ENCODE measurements at regions not wholly inside any gene's neighbourhood (a gene's known extent, or its start where the extent isn't known, plus 50 kb on each side); places are given as distances from the start of the nearest gene placed in this dataset.
A peak's percentile ranks its signal among the peaks of the same experiment; 100 is the strongest.
"Not testable (repeated sequence)": the region's sequence is repeated elsewhere in the genome, so short reads cannot be mapped to it uniquely, and the experiment has no call there.

DNA sequence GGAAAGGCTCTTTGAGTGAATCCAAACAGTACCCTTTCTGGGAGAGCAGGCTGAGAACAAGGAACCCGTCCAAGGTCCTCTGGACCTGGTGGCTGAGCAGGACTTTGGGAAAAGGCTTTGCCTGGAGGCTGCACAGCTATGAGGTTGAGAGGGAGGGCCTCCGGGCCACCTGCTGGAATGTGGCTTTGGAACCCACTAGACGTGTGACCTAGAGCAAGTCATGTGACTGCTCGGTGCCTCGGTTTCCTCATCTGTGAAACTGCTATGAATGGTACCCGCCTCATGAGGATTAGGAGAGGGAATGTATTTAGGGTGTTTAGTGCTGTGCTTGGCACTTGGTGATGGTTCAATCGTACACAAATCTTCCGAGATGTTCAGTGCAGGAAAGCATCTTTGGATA lies 50.4 kb downstream of the HAPSTR1 start:
- DNase-seq (ENCODE audit: low read depth) = no peak

DNA sequence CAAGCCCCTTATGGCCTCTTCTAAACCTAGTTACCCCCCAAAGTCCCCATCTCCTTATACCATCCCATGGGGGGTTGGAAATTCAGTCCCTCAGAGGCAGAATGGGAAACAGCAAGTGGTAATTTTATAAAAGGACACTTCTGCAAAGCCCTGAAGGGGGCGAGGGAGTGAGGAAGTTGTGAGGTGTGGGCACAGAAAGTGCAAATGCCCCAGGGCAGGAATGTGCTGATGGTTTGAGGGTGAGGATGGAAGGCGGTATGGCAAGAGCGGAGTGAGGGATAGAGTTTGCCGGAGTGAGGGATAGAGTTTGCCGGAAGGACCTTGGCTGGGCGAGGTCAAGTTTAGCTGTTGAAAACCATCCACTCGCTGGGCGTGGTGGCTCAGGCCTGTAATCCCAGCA lies 52.7 kb downstream of the HAPSTR1 start:
- DNase-seq (ENCODE audit: low read depth) = no peak

DNA sequence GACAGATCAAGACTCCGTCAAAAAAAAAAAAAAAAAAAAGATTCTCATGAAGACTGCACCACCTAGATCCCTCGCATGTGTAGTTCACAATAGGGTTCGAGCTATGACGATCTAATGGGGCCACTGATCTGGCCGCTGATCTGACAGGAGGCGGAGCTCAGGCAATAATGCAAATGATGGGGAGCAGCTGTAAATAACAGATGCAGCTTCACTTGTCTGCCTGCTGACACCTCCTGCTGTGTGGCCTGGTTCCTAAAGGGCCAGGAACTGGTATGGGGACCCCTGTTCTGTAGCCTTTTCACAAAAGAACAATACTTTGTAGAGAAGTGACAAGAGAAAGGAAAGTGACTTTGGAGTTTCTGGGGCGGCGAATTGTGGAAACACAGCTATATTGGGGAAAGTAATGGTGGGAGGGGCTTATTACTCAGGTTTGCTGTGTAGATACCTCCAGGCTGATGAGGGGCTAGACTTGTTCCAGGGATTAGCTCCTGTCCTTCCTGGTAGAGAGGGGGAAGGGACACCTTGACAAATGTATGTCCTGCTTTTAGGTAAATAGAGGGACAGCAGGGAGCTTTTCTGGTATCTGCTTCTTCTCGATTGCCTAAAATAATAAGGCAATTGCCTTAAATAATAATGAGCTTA lies 57.1 kb downstream of the HAPSTR1 start:
- no peak for DNase-seq (ENCODE audit: low read depth)

DNA sequence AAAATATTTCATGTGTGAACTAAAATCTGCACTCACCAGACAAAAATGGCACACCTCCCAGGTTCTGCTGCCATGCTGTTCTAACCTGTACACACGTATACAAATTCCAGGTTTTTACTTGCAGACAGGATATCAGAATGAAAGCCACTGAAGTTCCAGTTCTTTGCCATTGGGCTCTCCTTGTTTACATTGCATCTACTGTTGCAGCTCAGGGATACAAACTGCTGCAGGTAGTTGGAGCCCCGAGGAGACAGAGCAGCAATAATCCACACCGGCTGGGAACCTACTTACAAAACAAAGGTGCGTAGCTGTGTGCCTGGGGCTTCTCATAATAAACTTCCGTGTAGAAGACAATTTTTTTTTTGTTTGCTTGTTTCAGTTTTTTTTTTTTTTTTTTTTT lies 59.6 kb downstream of the HAPSTR1 start:
- no peak for DNase-seq (ENCODE audit: low read depth)

DNA sequence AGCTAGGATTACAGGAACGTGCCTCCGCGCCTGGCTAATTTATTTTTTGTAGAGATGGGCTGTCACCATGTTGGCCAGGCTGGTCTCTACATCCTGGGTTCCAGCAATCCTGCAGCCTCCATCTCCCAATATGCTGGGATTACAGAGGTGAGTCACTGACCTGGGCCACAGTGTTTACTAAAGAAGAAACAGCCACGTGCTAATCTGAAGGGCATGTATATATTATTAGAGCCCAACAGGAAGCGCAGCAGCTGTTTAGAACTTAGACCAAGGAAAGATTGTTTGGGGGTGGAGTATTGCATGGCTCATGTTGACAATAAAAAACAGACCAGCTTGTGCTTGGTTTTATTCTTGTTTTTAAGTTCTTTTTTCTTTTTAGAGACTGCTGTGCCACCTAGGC lies 60.2 kb downstream of the HAPSTR1 start:
- no peak for DNase-seq (ENCODE audit: low read depth)

DNA sequence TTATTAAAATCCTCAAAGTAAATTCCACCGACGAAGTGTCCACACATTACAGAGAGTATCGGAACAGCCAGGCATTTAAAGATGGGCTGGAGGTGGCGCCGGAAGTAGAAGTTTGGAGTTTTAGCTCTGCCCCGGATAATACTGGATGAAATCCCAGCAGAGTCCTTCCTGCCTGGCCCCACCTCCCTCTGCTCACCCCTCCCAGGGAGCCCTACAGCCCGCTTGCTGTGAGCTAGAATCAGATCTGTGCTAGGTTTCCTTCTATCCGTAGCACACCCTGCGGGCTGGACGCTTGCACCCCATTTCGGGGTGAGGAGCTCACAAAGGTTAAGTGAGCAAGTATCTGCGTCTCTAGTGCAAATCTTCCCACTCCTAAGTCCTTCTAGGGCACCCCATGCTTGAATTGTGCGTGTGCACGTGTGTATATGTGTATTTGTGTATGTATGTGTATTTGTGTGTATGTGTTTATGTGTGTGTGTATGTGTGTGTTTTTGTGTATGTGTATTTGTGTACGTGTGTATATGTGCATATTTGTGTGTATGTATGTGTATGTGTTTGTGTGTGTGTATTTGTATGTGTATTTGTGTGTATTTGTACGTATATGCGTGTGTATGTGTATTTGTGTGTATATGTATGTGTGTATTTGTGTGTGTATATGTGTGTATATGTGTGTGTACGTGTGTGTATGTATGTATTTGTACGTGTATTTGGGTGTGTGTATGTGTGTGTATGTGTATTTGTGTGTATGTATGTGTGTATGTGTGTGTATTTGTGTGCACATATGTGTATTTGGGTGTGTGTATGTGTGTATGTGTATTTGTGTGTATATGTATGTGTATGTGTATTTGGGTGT lies 61.4 kb downstream of the HAPSTR1 start:
- no peak for DNase-seq (ENCODE audit: low read depth)

DNA sequence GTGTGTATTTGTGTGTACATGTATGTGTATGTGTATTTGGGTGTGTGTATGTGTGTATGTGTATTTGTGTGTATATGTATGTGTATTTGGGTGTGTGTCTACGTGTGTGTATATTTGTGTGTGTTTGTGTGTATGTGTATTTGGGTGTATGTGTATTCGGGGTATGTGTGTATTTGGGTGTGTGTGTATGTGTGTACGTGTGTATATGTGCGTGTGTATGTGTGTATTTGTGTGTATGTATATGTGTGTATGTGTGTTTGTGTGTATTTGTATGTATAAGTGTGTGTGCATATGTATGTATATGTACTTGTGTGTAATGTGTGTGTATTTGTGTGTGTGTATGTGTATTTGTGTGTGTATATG lies 62.0 kb downstream of the HAPSTR1 start:
- no peak for DNase-seq (ENCODE audit: low read depth)

DNA sequence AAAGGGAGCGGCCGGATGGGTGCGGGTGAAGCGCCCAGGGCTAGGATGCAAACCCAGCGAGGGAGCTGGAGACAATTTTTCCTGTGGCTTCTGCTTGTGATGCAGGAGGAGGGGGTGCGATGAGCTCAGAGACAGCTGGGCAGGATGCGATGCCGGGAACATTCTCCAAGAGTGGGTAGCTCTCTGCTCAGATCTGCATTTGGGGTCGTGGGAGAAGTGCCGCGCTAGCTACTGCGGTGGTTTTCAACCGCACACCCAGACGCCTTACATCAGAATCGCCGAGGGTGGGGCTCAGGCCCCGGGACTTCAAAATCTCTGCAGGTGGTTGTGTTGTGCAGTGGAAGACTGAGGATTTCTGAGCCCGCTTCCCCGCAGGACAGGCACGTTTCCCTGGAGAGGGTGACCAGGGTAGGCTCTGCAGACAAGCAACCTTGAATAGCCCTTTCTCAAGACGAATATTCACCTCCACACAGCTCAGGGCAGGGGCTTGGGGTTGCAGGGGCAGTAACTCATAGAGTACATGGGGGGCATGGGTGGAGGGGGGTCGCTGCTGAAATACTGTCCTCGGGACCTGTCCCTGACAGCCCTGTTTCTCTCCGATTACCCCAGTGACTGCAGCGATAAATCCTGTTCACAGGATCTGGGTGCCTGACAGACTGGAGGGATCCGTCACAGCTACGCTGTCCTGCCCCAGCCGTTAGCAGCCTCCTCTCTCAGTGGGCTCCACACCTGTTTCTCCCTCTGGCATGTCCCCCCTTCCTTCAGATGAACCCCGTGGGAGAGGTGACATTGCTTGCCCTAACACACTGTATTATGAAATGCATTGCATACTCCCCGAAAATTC lies 63.3 kb downstream of the HAPSTR1 start:
- no peak for DNase-seq (ENCODE audit: low read depth)

DNA sequence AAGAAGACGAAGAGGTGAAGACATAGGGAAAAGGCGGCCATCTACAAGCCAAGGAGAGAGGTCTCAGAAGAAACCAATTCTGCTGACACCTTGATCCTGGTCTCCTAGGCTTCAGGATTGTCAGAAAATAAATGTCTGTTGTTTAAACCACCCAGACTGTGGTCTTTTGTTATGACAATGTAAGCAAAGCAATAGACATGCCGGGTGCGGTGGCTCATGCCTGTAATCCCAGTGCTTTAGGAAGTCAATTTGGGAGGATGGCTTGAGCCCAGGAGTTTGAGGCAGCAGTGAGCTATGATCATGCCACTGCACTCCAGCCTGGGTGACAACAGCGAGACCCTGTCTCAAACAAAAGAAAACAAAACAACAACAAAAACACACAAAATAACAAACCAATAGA lies 64.4 kb downstream of the HAPSTR1 start:
- no peak for DNase-seq (ENCODE audit: low read depth)

DNA sequence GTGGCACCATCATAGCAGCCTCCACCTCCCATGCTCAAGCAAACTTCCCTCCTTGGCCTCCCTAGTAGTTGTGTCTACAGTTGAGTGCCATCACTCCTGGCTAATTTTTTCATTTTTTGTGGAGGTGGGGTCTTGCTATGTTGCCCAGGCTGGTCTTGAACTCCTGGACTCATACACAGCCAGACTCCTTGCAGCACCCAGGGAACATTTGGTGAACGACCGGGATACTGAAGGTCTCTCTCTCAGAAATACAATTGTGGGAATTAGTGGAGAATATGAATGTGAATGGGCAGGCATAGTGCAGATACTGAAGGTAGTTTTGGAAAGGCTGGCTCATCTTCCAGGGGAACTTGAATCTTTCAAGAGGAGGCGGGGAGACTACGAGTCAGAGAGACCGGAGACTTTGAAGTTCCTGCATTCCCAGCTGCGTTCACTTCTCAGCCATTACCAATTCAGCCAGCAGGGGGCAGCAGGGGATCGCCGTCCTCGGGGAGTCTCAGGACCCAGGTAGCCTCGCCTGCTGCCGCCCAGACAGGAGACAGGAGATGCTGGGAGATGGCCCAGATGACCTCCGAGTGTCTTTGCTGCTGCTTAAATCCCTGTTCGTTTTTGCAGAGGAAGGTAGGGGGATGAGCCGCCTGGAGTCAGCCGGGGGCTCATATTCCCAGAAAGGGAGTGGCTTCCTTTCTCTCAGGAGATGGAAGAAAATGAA lies 68.6 kb downstream of the HAPSTR1 start:
- DNase-seq (ENCODE audit: low read depth) = peak; percentile 17

DNA sequence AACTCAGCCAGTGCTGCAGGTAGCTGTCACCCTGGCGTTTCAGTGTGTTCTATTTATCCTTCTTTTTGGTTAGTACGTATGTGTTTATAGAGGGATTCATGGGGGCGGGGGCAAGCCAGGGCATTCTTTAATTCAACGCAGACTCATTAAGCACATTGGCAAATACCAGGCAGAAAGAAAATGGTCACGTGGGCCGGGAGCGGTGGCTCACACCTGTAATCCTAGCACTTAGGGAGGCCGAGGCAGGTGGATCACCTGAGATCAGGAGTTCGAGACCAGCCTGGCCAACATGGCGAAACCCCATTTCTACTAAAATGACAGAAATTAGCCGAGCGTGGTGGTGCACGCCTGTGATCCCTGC lies 69.1 kb downstream of the HAPSTR1 start:
- no peak for DNase-seq (ENCODE audit: low read depth)

DNA sequence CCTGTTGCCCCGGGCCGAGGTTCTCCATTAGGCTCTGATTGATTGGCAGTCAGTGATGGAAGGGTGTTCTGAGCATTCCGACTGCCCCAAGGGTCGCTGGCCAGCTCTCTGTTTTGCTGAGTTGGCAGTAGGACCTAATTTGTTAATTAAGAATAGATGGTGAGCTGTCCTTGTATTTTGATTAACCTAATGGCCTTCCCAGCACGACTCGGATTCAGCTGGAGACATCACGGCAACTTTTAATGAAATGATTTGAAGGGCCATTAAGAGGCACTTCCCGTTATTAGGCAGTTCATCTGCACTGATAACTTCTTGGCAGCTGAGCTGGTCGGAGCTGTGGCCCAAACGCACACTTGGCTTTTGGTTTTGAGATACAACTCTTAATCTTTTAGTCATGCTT lies 74.2 kb downstream of the HAPSTR1 start:
- DNase-seq (ENCODE audit: low read depth) = no peak

DNA sequence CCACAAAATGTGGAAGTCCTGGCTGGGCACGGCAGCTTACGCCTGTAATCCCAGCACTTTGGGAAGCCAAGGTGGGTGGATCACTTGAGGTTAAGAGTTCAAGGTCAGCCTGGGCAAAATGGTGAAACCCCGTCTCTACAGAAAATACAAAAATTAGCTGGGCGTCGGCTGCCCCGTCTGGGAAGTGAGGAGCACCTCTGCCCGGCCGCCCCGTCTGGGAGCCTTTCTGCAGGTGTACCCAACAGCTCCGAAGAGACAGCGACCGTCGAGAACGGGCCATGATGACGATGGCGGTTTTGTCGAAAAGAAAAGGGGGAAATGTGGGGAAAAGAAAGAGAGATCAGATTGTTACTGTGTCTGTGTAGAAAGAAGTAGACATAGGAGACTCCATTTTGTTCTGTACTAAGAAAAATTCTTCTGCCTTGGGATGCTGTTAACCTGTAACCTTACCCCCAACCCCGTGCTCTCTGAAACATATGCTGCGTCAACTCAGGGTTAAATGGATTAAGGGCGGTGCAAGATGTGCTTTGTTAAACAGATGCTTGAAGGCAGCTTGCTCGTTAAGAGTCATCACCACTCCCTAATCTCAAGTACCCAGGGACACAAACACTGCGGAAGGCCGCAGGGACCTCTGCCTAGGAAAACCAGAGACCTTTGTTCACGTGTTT lies 75.0 kb downstream of the HAPSTR1 start:
- not testable (repeated sequence) for DNase-seq (ENCODE audit: low read depth)

DNA sequence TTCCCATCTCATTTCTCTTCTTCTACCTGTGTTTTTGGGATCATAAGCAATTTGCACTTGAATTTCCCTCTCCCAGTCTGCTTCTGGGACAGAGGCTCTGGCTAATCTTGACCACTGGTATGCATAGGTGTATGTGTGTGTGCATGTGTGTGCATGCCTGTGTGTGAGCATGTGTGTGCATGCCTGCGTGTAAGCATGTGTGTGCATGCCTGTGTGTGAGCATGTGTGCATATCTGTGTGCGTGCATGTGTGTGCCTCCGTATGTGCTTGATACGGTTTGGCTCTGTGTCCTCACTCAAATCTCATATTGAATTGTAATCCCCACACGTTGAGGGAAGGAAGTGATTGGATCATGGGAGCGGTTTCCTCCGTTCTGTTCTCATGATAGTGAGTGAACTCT lies 77.7 kb downstream of the HAPSTR1 start:
- no peak for DNase-seq (ENCODE audit: low read depth)

DNA sequence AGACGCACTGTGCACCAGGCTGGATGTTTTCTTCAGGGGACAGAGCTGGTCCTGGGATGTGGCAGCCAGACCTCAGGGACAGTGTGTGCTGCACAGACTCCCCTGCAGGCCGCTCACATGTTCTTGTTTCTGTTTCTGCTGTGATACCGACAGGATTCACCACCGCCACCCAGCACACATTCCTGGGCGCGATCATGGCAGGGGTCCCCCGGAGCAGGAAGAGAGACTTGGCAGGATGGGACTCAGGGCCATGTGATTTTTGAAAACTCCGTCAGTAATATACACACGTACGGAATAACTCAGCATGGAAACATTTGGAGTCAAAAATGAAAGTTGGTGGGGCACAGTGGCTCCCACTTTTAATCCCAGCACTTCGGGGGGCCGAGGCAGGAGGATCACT lies 79.0 kb downstream of the HAPSTR1 start:
- DNase-seq (ENCODE audit: low read depth) = no peak

DNA sequence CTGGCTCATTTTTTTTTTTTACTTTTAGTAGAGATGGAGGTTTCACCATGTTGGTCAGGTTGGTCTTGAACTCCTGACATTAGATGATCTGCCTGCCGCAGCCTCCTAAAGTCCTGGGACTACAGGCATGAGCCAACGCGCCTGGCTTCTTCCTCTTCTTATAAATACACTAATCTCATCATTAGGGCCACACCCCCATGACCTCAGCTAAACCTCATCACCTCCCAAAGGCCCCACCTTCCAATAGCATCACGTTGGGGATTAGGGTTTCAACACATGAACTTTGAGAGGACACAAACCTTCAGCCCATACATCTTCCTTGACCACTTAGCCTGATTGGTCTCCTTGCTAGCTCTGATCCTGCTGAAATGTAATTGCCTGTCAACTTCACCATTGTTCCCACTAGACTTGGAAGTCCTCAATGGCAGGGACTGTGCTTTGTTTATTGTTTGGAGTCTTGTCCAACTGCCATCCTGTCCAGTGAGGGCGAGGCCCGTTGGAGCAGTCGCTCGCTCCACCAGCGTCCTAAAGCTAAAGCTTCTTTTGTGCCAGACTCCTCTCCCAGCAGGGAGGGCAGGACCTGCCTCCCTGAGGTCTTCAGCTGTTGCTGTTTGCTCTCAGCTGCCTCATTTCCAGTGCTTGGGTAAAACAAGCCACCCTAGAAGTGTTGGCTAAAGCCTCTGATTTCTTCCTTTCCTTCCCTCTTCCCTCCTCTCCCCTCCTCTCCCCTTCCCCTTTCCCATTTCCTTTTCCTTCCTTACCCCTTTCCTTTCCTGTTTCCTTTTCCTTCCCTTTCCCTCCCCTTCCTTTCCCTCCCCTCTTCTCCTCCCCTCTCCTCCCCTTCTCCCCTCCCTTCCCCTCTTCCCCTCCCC lies 85.3 kb downstream of the HAPSTR1 start:
- no peak for DNase-seq (ENCODE audit: low read depth)

DNA sequence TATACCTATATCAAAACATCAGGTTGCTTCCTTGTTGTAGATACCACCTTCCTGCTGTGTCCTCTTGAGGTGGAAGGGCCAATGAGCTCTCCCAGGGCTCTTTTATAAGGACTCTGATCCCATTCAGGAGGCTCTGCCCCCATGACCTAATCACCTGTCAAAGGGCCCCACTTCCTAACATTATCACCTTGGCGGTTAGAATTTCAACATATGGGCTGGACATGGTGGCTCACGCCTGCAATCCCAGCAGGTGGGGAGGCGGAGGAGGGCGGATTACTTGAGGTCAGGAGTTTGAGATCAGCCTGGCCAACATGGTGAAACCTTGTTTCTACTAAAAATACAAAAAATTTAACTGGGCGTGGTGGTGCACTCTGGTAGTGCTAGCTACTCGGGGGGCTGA lies 86.4 kb downstream of the HAPSTR1 start:
- DNase-seq (ENCODE audit: low read depth) = no peak

DNA sequence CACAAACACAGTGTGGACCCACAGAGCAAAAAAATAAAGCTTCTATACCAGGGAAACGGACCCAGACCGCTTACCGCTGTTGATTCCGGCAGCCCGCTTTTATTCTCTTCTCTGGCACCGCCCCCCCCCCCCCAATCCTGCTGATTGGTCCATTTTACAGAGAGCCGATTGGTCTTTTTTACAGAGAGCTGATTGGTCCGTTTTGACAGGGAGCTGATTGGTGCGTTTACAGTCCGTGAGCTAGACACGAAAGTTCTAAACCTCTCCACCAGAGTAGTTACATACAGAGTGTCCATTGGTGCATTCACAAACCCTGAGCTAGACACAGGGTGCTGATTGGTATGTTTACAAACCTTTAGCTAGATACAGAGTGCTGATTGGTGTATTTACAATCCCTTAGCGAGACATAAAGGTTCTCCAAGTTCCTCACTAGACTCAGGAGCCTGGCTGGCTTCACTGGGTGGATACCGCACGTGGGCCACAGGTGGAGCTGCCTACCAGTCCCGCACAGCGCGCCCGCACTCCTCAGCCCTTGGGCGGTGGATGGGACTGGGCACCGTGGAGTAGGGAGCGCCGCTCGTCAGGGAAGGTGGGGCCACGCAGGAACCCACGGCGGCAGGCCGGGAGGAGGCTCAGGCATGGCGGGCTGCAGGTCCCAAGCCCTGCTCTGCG lies 92.4 kb downstream of the HAPSTR1 start:
- DNase-seq (ENCODE audit: low read depth) = no peak

DNA sequence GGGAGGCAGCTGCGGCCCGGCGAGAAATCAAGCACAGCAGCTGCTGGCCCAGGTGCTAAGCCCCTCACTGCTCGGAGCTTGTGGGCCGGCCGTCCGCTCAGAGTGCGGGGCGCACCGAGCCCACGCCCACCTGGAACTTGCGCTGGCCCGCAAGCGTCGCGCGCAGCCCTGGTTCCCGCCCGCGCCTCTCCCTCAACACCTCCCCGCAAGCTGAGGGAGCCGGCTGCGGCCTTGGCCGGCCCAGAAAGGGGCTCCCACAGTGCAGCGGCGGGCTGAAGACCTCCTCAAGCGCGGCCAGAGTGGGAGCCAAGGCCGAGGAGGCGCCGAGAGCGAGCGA lies 92.9 kb downstream of the HAPSTR1 start:
- no peak for DNase-seq (ENCODE audit: low read depth)

DNA sequence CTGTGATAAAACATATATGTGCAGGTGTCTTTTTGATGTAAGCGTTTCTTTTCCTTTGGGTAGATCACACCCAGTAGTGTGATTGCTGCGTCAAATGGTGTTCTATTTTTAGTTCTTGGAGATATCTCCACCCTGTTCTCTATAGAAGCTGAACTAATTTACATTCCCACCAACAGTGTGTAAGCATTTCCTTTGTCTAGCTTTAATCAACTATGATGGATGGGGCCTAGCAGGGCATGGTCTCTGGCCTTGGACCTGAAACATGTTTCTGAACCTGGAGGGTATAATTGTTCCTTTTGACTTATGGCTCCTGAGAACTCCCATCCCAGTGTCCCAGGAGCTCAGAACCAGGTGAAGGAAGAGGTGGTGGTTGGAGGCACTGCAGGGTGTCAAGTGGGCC lies 93.9 kb downstream of the HAPSTR1 start:
- no peak for DNase-seq (ENCODE audit: low read depth)

Data from non-pigmented ciliary epithelial cell (primary cell).